Neural cell (in vitro differentiated cells): ENCODE measurements at regions not wholly inside any gene's neighbourhood (a gene's known extent, or its start where the extent isn't known, plus 50 kb on each side); places are given as distances from the start of the nearest gene placed in this dataset.

Experiments used
- H2AFZ ChIP-seq: fragments of 200-600, 300-800 bp; sonication (generic), shearing (Covaris generic); 2 replicates; pipeline ENCODE4 v1.6.0; 2014; ENCODE audit warnings: low read depth, mild to moderate bottlenecking, antibody characterized with exemption, low read length, moderate library complexity
- H3F3A ChIP-seq: fragments of 200-600 bp; shearing (Covaris generic); 2 replicates; pipeline ENCODE4 v1.6.1; 2016; ENCODE audit warnings: mild to moderate bottlenecking, moderate library complexity, mixed read lengths, antibody characterized with exemption, low read length; ENCODE audit not compliant: insufficient read depth, poor library complexity, severe bottlenecking
- H3K27ac ChIP-seq: fragments of 200-600, 300-800 bp; sonication (generic), shearing (Covaris generic); 2 replicates; pipeline ENCODE4 v1.5.1; 2014; ENCODE audit warnings: mild to moderate bottlenecking, low read length, moderate library complexity
- H3K27me3 ChIP-seq: fragments of 300-800, 200-600 bp; sonication (generic), shearing (Covaris generic); 2 replicates; pipeline ENCODE4 v1.6.0; 2014; ENCODE audit warnings: mild to moderate bottlenecking, low read depth, low read length, moderate library complexity; ENCODE audit not compliant: insufficient read depth
- H3K36me3 ChIP-seq: fragments of 300-800, 200-600 bp; sonication (generic), shearing (Covaris generic); 2 replicates; pipeline ENCODE4 v1.5.1; 2014; ENCODE audit warnings: mild to moderate bottlenecking, antibody characterized with exemption, low read length, moderate library complexity; ENCODE audit not compliant: insufficient read depth
- H3K4me2 ChIP-seq: fragments of 300-800, 200-600 bp; sonication (generic), shearing (Covaris generic); 2 replicates; pipeline ENCODE4 v1.6.0; 2014; ENCODE audit warnings: mild to moderate bottlenecking, low read length
- H3K4me3 ChIP-seq: fragments of 300-800, 200-600 bp; sonication (generic), shearing (Covaris generic); 2 replicates; pipeline ENCODE4 v1.5.1; 2014; ENCODE audit warnings: mild to moderate bottlenecking, low read length, moderate library complexity
- H3K79me2 ChIP-seq: fragments of 200-600 bp; shearing (Covaris generic); replicated peaks from 2 replicates; pipeline ENCODE4 v1.6.0; 2014; ENCODE audit warnings: mild to moderate bottlenecking, low read length, moderate library complexity; ENCODE audit not compliant: insufficient read depth
- H3K9ac ChIP-seq: fragments of 300-800, 200-600 bp; sonication (generic), shearing (Covaris generic); 2 replicates; pipeline ENCODE4 v1.6.1; 2016; ENCODE audit warnings: mild to moderate bottlenecking, low read length, mixed read lengths
- H3K9me2 ChIP-seq: fragments of 200-600 bp; shearing (Covaris generic); 2 replicates; pipeline ENCODE4 v1.6.1; 2016; ENCODE audit warnings: mild to moderate bottlenecking, low read length, mixed read lengths; ENCODE audit not compliant: insufficient read depth
- H3K9me3 ChIP-seq: fragments of 200-600, 300-800 bp; sonication (generic), shearing (Covaris generic); 2 replicates; pipeline ENCODE4 v1.6.1; 2016; ENCODE audit warnings: mild to moderate bottlenecking, mixed run types, low read length, moderate library complexity, mixed read lengths
- H4K20me1 ChIP-seq: fragments of 200-600 bp; shearing (Covaris generic); 2 replicates; pipeline ENCODE4 v1.6.1; 2016; ENCODE audit warnings: mild to moderate bottlenecking, mixed run types; ENCODE audit not compliant: insufficient read depth
- EP300 ChIP-seq: fragments of 450-650 bp; conservative IDR thresholded peaks from 2 replicates; pipeline ENCODE4 v1.6.1; 2014; ENCODE audit warnings: antibody characterized with exemption, mild to moderate bottlenecking, moderate library complexity; ENCODE audit not compliant: poor library complexity, severe bottlenecking
- EZH2 ChIP-seq: fragments of 200-600, 300-800 bp; shearing (Covaris generic), sonication (generic); IDR thresholded peaks from 2 replicates; pipeline ENCODE4 v1.6.1; 2014; ENCODE audit warnings: antibody characterized with exemption, low read length, borderline replicate concordance, mild to moderate bottlenecking; ENCODE audit not compliant: insufficient read depth, poor library complexity, severe bottlenecking
- MXI1 ChIP-seq: fragments of 450-650 bp; conservative IDR thresholded peaks from 2 replicates; pipeline ENCODE4 v1.6.1; 2014; ENCODE audit warnings: antibody characterized with exemption, mild to moderate bottlenecking; ENCODE audit not compliant: poor library complexity, severe bottlenecking
- POLR2AphosphoS5 ChIP-seq: IDR thresholded peaks from 2 replicates; pipeline ENCODE4 v1.6.1; 2012
- RAD21 ChIP-seq: fragments of 450-650 bp; conservative IDR thresholded peaks from 2 replicates; pipeline ENCODE4 v1.6.1; 2014; ENCODE audit warnings: antibody characterized with exemption, mild to moderate bottlenecking, moderate library complexity
- SMC3 ChIP-seq: fragments of 450-650 bp; conservative IDR thresholded peaks from 2 replicates; pipeline ENCODE4 v1.6.1; 2014; ENCODE audit warnings: antibody characterized with exemption, mild to moderate bottlenecking, moderate library complexity; ENCODE audit not compliant: poor library complexity
- TAF1 ChIP-seq: IDR thresholded peaks from 2 replicates; pipeline ENCODE4 v1.6.1; 2012; ENCODE audit warnings: low read depth
- TF ChIP-seq, protein P1 (sequence below): IDR thresholded peaks from 2 replicates; pipeline ENCODE4 v1.6.1; 2012; ENCODE audit warnings: borderline replicate concordance
- TF ChIP-seq, protein P2 (sequence below): fragments of 450-650 bp; IDR thresholded peaks from 2 replicates; pipeline ENCODE4 v1.5.1; 2014; ENCODE audit warnings: antibody characterized with exemption, mild to moderate bottlenecking, moderate library complexity; ENCODE audit not compliant: poor library complexity, severe bottlenecking

DNA sequence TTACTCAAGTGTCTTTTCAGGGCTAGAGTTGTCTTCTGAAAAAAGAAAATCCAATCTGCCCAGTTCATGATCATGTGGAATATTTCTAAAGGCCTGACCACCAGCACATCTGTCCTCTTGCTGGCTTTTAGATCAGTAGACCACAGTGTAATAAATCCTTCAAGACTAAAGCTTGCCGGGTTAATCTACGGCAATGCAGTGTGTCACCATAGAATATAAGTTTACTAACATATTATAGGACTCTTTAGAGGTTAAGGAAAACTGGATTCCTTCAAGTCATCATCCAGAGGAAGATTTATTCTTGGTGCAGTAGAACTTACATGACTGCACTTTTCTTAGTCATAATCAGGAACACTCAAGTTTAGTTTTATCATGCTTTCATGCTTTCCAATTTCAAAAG lies 349.5 kb downstream of the SEMA3D start:
- Histone ChIP-seq H3F3A (no peaks in the 10 kb centered on the region), H3K4me3 (no peak overlapping the region), H3K9me2 (no peaks in the 10 kb centered on the region), H3K9ac (no peak overlapping the region), H3K27ac (no peak overlapping the region), H3K4me2 (no peak overlapping the region), H4K20me1 (no peaks in the 10 kb centered on the region), H3K9me3 (no peaks in the 10 kb centered on the region), H3K79me2 (no peaks in the 10 kb centered on the region), H3K36me3 (no peaks in the 10 kb centered on the region), H3K27me3 (no peaks in the 10 kb centered on the region), H2AFZ (no peak overlapping the region)
- TF ChIP-seq SMC3 (no peak), POLR2AphosphoS5 (no peak), EZH2 (no peak), RAD21 (no peak), EP300 (no peak), MXI1 (no peak), TAF1 (no peak)
- TF ChIP-seq, protein P1, sequence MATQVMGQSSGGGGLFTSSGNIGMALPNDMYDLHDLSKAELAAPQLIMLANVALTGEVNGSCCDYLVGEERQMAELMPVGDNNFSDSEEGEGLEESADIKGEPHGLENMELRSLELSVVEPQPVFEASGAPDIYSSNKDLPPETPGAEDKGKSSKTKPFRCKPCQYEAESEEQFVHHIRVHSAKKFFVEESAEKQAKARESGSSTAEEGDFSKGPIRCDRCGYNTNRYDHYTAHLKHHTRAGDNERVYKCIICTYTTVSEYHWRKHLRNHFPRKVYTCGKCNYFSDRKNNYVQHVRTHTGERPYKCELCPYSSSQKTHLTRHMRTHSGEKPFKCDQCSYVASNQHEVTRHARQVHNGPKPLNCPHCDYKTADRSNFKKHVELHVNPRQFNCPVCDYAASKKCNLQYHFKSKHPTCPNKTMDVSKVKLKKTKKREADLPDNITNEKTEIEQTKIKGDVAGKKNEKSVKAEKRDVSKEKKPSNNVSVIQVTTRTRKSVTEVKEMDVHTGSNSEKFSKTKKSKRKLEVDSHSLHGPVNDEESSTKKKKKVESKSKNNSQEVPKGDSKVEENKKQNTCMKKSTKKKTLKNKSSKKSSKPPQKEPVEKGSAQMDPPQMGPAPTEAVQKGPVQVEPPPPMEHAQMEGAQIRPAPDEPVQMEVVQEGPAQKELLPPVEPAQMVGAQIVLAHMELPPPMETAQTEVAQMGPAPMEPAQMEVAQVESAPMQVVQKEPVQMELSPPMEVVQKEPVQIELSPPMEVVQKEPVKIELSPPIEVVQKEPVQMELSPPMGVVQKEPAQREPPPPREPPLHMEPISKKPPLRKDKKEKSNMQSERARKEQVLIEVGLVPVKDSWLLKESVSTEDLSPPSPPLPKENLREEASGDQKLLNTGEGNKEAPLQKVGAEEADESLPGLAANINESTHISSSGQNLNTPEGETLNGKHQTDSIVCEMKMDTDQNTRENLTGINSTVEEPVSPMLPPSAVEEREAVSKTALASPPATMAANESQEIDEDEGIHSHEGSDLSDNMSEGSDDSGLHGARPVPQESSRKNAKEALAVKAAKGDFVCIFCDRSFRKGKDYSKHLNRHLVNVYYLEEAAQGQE, result no peak
- TF ChIP-seq, protein P2, sequence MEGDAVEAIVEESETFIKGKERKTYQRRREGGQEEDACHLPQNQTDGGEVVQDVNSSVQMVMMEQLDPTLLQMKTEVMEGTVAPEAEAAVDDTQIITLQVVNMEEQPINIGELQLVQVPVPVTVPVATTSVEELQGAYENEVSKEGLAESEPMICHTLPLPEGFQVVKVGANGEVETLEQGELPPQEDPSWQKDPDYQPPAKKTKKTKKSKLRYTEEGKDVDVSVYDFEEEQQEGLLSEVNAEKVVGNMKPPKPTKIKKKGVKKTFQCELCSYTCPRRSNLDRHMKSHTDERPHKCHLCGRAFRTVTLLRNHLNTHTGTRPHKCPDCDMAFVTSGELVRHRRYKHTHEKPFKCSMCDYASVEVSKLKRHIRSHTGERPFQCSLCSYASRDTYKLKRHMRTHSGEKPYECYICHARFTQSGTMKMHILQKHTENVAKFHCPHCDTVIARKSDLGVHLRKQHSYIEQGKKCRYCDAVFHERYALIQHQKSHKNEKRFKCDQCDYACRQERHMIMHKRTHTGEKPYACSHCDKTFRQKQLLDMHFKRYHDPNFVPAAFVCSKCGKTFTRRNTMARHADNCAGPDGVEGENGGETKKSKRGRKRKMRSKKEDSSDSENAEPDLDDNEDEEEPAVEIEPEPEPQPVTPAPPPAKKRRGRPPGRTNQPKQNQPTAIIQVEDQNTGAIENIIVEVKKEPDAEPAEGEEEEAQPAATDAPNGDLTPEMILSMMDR, result no peak

DNA sequence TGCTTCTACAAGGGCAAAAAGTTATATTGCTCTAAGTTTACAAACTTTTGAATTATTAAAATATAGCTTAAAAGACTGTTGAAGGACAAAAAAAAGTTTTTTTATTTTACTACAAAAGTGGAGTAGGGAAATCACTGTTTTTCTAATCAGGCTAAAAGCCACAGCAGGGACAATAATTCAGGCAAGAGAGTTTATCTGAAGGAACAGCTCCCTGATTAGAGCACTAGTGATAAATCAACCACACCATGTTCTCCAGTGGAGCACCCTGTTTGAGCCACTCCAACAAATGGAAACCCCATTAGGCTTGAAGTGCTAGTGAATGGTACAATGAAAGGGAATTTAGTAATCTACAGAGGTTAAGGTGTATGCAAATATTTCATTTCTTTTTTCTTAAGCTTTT lies 357.1 kb downstream of the SEMA3D start:
- Histone ChIP-seq H3K9ac (no peak overlapping the region), H3K79me2 (no peaks in the 10 kb centered on the region)
- TF ChIP-seq SMC3 (no peak), TAF1 (no peak), EP300 (no peak), RAD21 (no peak), MXI1 (no peak), POLR2AphosphoS5 (no peak), EZH2 (no peak)
- TF ChIP-seq, protein P2, result no peak
- TF ChIP-seq, protein P1, result no peak

More for the DNA sequence above, 357.1 kb downstream of the SEMA3D start:
- Histone ChIP-seq H3K4me2 (no peak overlapping the region), H3K27ac (no peak overlapping the region), H4K20me1 (no peaks in the 10 kb centered on the region), H3K4me3 (no peak overlapping the region), H2AFZ (no peak overlapping the region), H3F3A (no peaks in the 10 kb centered on the region), H3K9me3 (no peaks in the 10 kb centered on the region), H3K9me2 (no peaks in the 10 kb centered on the region), H3K27me3 (no peaks in the 10 kb centered on the region), H3K36me3 (no peaks in the 10 kb centered on the region)
